AG04450 (cell line): ENCODE measurements at regions not wholly inside any gene's neighbourhood (a gene's known extent, or its start where the extent isn't known, plus 50 kb on each side); places are given as distances from the start of the nearest gene placed in this dataset.
A peak's percentile ranks its signal among the peaks of the same experiment; 100 is the strongest.

Experiments
- CTCF ChIA-PET: fragments of 300-600, 350-600 bp; formaldehyde crosslinking; extraction: SDS; loops from one replicate; lab custom pipeline; 2022; ENCODE audit warnings: antibody characterized with exemption, inconsistent platforms; lab: Charles Lee
- POLR2A ChIA-PET: fragments of 350-600 bp; formaldehyde crosslinking; extraction: SDS; loops from one replicate; lab custom pipeline; 2021; ENCODE audit warnings: antibody characterized with exemption, inconsistent platforms; lab: Yijun Ruan, JAX
- DNase-seq: peaks from one replicate; pipeline ENCODE4 v3.0.0-alpha.2; 2011; ENCODE audit warnings: low read depth, low spot score
- H3K27ac ChIP-seq: one replicate; pipeline ENCODE4 v1.5.1; 2012; ENCODE audit warnings: low read depth, low read length, control low read depth
- H3K27me3 ChIP-seq: one replicate; pipeline ENCODE4 v1.6.0; 2012; ENCODE audit warnings: low read length; ENCODE audit not compliant: control insufficient read depth, insufficient read depth
- H3K4me3 ChIP-seq: 2 replicates; pipeline ENCODE4 v1.5.1; 2011; ENCODE audit warnings: mild to moderate bottlenecking, low read depth, low read length, control low read depth
- H3K9me3 ChIP-seq: 2 replicates; pipeline ENCODE4 v1.5.1; 2012; ENCODE audit warnings: low read length; ENCODE audit not compliant: control insufficient read depth, insufficient read depth
- CTCF ChIP-seq: IDR thresholded peaks from 2 replicates; pipeline ENCODE4 v1.5.1; 2011; ENCODE audit warnings: low read depth, low read length, control low read depth, inconsistent platforms

GRCh38 chr18:71673498-71673897 is 870.6 kb downstream of the CBLN2 start:
- ChIA-PET CTCF (no interaction called here), POLR2A (no interaction called here)
- Histone ChIP-seq H3K27ac (no peak overlapping the region), H3K9me3 (peaks cover 12% of the 10 kb centered on the region), H3K4me3 (no peak overlapping the region), H3K27me3 (no peaks in the 10 kb centered on the region)
- no peak for TF ChIP-seq CTCF
- no peak for DNase-seq

DNA sequence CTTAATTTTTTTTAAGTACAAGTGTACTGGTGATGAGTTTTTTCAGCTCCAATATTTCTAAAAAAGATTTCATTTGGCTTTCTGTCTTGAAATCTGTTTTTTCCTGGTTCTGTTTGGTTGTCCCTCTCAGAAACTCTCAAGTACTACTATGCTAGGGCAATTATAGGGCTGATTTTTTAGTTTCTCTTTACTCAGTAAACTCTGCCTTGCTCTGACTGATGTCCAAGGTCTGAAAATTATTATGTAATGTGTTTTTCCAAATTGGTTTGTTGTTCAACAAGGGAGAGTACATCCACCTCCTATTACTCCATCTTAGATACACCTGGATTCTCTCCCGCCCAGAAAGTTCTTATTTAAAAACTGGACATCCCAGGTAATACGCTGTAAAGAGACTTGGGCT is 877.7 kb downstream of the CBLN2 start:
- H3K4me3 ChIP-seq: no peak overlapping the region
- TF ChIP-seq CTCF: no peak
- CTCF ChIA-PET: no interaction called here
- no peak overlapping the region for H3K27ac ChIP-seq
- peaks cover 2% of the 10 kb centered on the region; the same call in 1 of the 2 replicates for H3K9me3 ChIP-seq
- DNase-seq: no peak
- no peaks in the 10 kb centered on the region for H3K27me3 ChIP-seq
- POLR2A ChIA-PET: no interaction called here

- DNase-seq: peak; percentile 15
- peaks cover 2% of the 10 kb centered on the region; the same call in 1 of the 2 replicates for H3K9me3 ChIP-seq
- ChIA-PET CTCF (no interaction called here), POLR2A (no interaction called here)
- H3K4me3 ChIP-seq: no peak overlapping the region
- H3K27me3 ChIP-seq: no peaks in the 10 kb centered on the region
- TF ChIP-seq CTCF: no peak
- no peak overlapping the region for H3K27ac ChIP-seq
Measured at GRCh38 chr18:71665131-71665530, 879.0 kb downstream of the CBLN2 start.

- Histone ChIP-seq H3K27ac (no peak overlapping the region), H3K27me3 (no peaks in the 10 kb centered on the region), H3K4me3 (no peak overlapping the region), H3K9me3 (no peaks in the 10 kb centered on the region; the same call in 1 of the 2 replicates)
- ChIA-PET POLR2A (no interaction called here), CTCF (no interaction called here)
- TF ChIP-seq CTCF: no peak
- DNase-seq: no peak
Measured at GRCh38 chr18:71643822-71644221, 900.3 kb downstream of the CBLN2 start.

DNA sequence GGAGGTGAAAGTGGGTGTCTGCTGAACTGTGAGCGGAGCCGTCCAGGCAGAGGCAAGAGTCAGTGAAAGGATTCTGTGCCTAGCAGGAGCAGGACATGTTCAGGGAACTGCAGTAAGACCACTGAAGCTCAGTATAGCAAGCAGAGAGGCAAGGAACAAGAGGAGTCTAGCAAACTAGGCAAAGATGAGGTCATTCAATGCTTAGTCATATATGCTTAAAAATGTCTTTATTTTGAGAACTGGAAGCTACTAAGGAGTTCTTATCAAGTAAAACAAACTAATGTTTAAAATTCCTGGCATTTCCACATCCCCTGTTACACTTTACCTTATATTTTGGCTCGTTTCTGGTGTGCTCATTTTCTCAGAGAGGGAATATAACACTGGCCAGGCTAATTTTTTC is 913.4 kb downstream of the CBLN2 start:
- no peak for TF ChIP-seq CTCF
- ChIA-PET POLR2A (no interaction called here), CTCF (no interaction called here)
- Histone ChIP-seq H3K4me3 (no peak overlapping the region), H3K9me3 (no peaks in the 10 kb centered on the region), H3K27me3 (no peaks in the 10 kb centered on the region), H3K27ac (no peak overlapping the region)
- DNase-seq: no peak
